ENCODE measurements at regions not wholly inside any gene's neighbourhood (a gene's known extent, or its start where the extent isn't known, plus 50 kb on each side); places are given as distances from the start of the nearest gene placed in this dataset.

GRCh38 chr20:17790296-17790695 lies 90.5 kb downstream of the BANF2 start:
- TF ChIP-seq CTCF (IDR thresholded peaks at IDR 0.05) (no peak), POLR2A (IDR thresholded peaks at IDR 0.05) (no peak)
